Naive thymus-derived CD4-positive, alpha-beta T cell (primary cell): ENCODE measurements at regions not wholly inside any gene's neighbourhood (a gene's known extent, or its start where the extent isn't known, plus 50 kb on each side); places are given as distances from the start of the nearest gene placed in this dataset.
A peak's percentile ranks its signal among the peaks of the same experiment; 100 is the strongest.

Experiments
- ATAC-seq: fragments of 150-1000 bp; cut with Tn5 transposase; 2 replicates; pipeline ENCODE4 v1.10.0; 2021; ENCODE audit warnings: mild to moderate bottlenecking, moderate library complexity
- CTCF ChIA-PET: fragments of 350-600 bp; sonication (Branson Sonifier 250); formaldehyde crosslinking; loops from one replicate; lab custom pipeline; 2021; ENCODE audit warnings: antibody characterized with exemption; lab: Charles Lee
- POLR2A ChIA-PET: fragments of 350-600 bp; sonication (Branson Sonifier 250); formaldehyde crosslinking; loops from one replicate; lab custom pipeline; 2021; ENCODE audit warnings: antibody characterized with exemption, inconsistent platforms; lab: Charles Lee
- DNase-seq, 9 donors: peaks; one replicate each; pipeline versions ENCODE4 v3.0.0 to v3.0.0-alpha.2; 2020 to 2022; ENCODE audit warnings: mixed read lengths in 1 of 9
- H3K27ac ChIP-seq: one replicate; pipeline ENCODE4 v1.7.0; 2013; ENCODE audit warnings: mild to moderate bottlenecking, low read depth, low read length, moderate library complexity
- H3K27me3 ChIP-seq, 2 donors: one replicate each; pipeline ENCODE4 v1.7.0; 2013; ENCODE audit warnings: low read length in 2 of 2, mild to moderate bottlenecking in 2 of 2, moderate library complexity in 2 of 2; ENCODE audit not compliant: control insufficient read depth in 2 of 2, insufficient read depth in 2 of 2
- H3K36me3 ChIP-seq, 3 experiments: 1 replicate in 2 of 3; 2 replicates in 1 of 3; pipeline ENCODE4 v1.7.0; 2013; ENCODE audit warnings: low read length in 3 of 3, mild to moderate bottlenecking in 3 of 3, moderate library complexity in 1 of 3; ENCODE audit not compliant: insufficient read depth in 3 of 3, control insufficient read depth in 2 of 3
- H3K4me1 ChIP-seq, 2 donors: one replicate each; pipeline ENCODE4 v1.7.0; 2013; ENCODE audit warnings: low read length in 2 of 2, mild to moderate bottlenecking in 2 of 2, moderate library complexity in 1 of 2; ENCODE audit not compliant: control insufficient read depth in 2 of 2, insufficient read depth in 2 of 2
- H3K4me3 ChIP-seq: 2 replicates; pipeline ENCODE4 v1.7.0; 2013; ENCODE audit warnings: mild to moderate bottlenecking, low read length
- H3K9me3 ChIP-seq, 3 experiments: 1 replicate in 2 of 3; 2 replicates in 1 of 3; pipeline ENCODE4 v1.7.0; 2013; ENCODE audit warnings: low read length in 3 of 3; ENCODE audit not compliant: control insufficient read depth in 2 of 3
- H3K27ac Mint-ChIP-seq, 9 donors: one replicate each; pipeline ENCODE4 v1.8.0; 2020 to 2022; ENCODE audit warnings: mixed read lengths in 9 of 9, mild to moderate bottlenecking in 8 of 9, moderate library complexity in 5 of 9, inconsistent platforms in 2 of 9
- H3K27me3 Mint-ChIP-seq, 5 donors: one replicate each; pipeline ENCODE4 v1.8.0; 2021 to 2022; ENCODE audit warnings: mixed read lengths in 5 of 5, mild to moderate bottlenecking in 1 of 5
- H3K36me3 Mint-ChIP-seq, 5 donors: one replicate each; pipeline ENCODE4 v1.8.0; 2020 to 2022; ENCODE audit warnings: mixed read lengths in 5 of 5, mild to moderate bottlenecking in 3 of 5, inconsistent platforms in 1 of 5
- H3K4me1 Mint-ChIP-seq, 7 donors: one replicate each; pipeline ENCODE4 v1.8.0; 2020 to 2022; ENCODE audit warnings: mixed read lengths in 7 of 7, mild to moderate bottlenecking in 3 of 7, inconsistent platforms in 1 of 7
- H3K4me3 Mint-ChIP-seq, 10 donors: one replicate each; pipeline ENCODE4 v1.8.0; 2020 to 2022; ENCODE audit warnings: mild to moderate bottlenecking in 10 of 10, mixed read lengths in 10 of 10, moderate library complexity in 6 of 10, inconsistent platforms in 2 of 10
- H3K9me3 Mint-ChIP-seq, 11 donors: one replicate each; pipeline ENCODE4 v1.8.0; 2020 to 2022; ENCODE audit warnings: mixed read lengths in 11 of 11, mild to moderate bottlenecking in 4 of 11, inconsistent platforms in 1 of 11, moderate library complexity in 1 of 11
- intact Hi-C, 2 donors: fragments of 100-400 bp; cut with micrococcal nuclease; formaldehyde crosslinking; loops; one replicate each; pipeline ENCODE4 v1.15.1; 2023

DNA sequence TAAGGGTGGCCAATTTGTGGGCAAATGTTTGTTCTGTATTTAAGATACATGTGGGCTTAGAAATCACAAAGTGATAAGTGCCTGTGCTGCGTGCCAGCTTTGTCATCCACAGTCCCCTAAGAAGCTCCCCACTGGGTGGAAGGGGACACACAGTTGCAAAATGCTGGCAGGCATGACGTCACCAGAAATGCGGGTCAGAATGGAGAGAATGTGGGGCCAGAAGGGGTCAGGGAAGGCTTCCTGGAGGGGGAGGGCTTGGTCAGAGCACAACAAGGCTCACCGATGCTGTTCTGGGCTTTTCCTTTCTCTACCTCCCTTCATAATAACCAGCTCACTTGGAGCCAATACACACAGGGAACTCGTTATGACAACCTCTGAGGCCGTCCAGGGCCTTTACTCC is 207.3 kb downstream of the URI1 start:
- intact Hi-C loops = no loop called here
- H3K4me3 ChIP-seq = no peak overlapping the region
- no peak overlapping the region for H3K27ac ChIP-seq
- Mint-ChIP-seq H3K27me3 (peaks cover 0 to 12% (median 0%) of the 10 kb centered on the region in 5 donors), H3K4me1 (no peaks in the 10 kb centered on the region), H3K4me3 (no peak overlapping the region), H3K9me3 (peaks cover 0 to 2% (median 0%) of the 10 kb centered on the region in 11 donors), H3K36me3 (no peaks in the 10 kb centered on the region), H3K27ac (no peak overlapping the region)
- no peaks in the 10 kb centered on the region for H3K4me1 ChIP-seq
- H3K36me3 ChIP-seq = no peaks in the 10 kb centered on the region
- ChIA-PET CTCF (no interaction called here), POLR2A (no interaction called here)
- DNase-seq = no peak
- ATAC-seq = no peak
- no peaks in the 10 kb centered on the region for H3K9me3 ChIP-seq
- H3K27me3 ChIP-seq = no peaks in the 10 kb centered on the region

DNA sequence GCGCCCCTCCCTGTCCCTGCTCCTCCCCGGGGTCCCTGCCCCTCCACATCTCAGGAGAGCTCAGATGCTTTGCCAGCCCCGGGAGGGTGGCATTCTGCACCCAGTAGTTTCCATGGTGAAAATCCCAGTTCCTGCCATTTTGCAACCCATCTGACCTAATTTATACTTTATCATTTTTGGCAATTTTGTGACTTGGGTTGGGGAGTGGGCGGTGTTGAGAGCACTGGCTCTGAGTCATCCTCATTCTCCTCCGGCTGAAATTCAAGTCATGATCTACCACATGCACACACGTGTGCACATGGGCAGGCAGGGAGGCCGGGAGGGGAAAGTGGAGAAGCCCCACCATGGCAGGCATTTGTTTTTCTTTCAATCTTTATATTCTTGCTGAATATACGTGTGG is 208.6 kb downstream of the URI1 start:
- H3K4me1 ChIP-seq = no peaks in the 10 kb centered on the region
- Mint-ChIP-seq H3K4me1 (no peaks in the 10 kb centered on the region), H3K9me3 (no peaks in the 10 kb centered on the region), H3K27me3 (peaks cover 0 to 18% (median 5%) of the 10 kb centered on the region in 5 donors), H3K4me3 (no peak overlapping the region), H3K27ac (no peak overlapping the region), H3K36me3 (no peaks in the 10 kb centered on the region)
- H3K36me3 ChIP-seq = no peaks in the 10 kb centered on the region
- no peak overlapping the region for H3K4me3 ChIP-seq
- no peaks in the 10 kb centered on the region for H3K9me3 ChIP-seq
- intact Hi-C loops = no loop called here
- ChIA-PET CTCF (no interaction called here), POLR2A (no interaction called here)
- DNase-seq (no peak), ATAC-seq (no peak)
- no peaks in the 10 kb centered on the region for H3K27me3 ChIP-seq
- no peak overlapping the region for H3K27ac ChIP-seq

DNA sequence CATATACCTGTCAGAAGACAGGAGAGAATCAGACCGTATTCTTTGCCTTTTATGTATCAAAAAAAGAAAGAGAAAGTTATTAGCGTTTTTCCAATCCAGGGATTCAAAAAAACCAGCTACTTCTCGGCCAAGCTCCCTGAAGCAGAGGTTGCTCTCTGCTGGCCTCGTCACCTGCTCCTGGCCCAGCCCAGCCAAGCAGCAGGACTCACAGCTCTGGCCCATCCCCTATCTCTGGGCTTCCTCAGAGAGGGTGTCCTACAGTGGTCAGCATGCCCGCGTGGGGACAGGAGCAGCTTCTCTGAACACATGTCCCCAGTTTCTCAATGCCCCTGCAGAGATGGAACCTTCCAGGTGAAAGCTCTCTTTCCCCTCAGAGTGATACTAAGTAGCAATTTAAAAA is 209.0 kb downstream of the URI1 start:
- no peak overlapping the region for H3K4me3 ChIP-seq
- ChIA-PET CTCF (no interaction called here), POLR2A (no interaction called here)
- peak overlapping the region in 1 of 9 donors; percentile 63 for H3K27ac Mint-ChIP-seq
- H3K36me3 Mint-ChIP-seq = no peaks in the 10 kb centered on the region
- no peaks in the 10 kb centered on the region for H3K9me3 ChIP-seq
- ATAC-seq (no peak), DNase-seq (no peak)
- no peaks in the 10 kb centered on the region for H3K4me1 Mint-ChIP-seq
- H3K4me3 Mint-ChIP-seq = no peak overlapping the region
- H3K36me3 ChIP-seq = no peaks in the 10 kb centered on the region
- H3K27me3 ChIP-seq = no peaks in the 10 kb centered on the region
- H3K9me3 Mint-ChIP-seq = peaks cover 0 to under 1% (median 0%) of the 10 kb centered on the region in 11 donors
- peaks cover 0 to 19% (median 5%) of the 10 kb centered on the region in 5 donors for H3K27me3 Mint-ChIP-seq
- intact Hi-C loops = no loop called here
- no peaks in the 10 kb centered on the region for H3K4me1 ChIP-seq
- no peak overlapping the region for H3K27ac ChIP-seq

- Histone ChIP-seq H3K4me3 (no peak overlapping the region), H3K4me1 (no peaks in the 10 kb centered on the region), H3K27ac (no peak overlapping the region), H3K36me3 (no peaks in the 10 kb centered on the region), H3K9me3 (no peaks in the 10 kb centered on the region), H3K27me3 (no peaks in the 10 kb centered on the region)
- DNase-seq = no peak
- Mint-ChIP-seq H3K27me3 (peaks cover 0 to 22% (median 5%) of the 10 kb centered on the region in 5 donors), H3K36me3 (no peaks in the 10 kb centered on the region), H3K4me1 (no peaks in the 10 kb centered on the region), H3K4me3 (no peak overlapping the region), H3K27ac (no peak overlapping the region), H3K9me3 (peaks cover 0 to 3% (median 0%) of the 10 kb centered on the region in 11 donors)
- no peak for ATAC-seq
- ChIA-PET CTCF (no interaction called here), POLR2A (no interaction called here)
- intact Hi-C loops = no loop called here
Observed at GRCh38 chr19:30152510-30153291, 210.7 kb downstream of the URI1 start.

DNA sequence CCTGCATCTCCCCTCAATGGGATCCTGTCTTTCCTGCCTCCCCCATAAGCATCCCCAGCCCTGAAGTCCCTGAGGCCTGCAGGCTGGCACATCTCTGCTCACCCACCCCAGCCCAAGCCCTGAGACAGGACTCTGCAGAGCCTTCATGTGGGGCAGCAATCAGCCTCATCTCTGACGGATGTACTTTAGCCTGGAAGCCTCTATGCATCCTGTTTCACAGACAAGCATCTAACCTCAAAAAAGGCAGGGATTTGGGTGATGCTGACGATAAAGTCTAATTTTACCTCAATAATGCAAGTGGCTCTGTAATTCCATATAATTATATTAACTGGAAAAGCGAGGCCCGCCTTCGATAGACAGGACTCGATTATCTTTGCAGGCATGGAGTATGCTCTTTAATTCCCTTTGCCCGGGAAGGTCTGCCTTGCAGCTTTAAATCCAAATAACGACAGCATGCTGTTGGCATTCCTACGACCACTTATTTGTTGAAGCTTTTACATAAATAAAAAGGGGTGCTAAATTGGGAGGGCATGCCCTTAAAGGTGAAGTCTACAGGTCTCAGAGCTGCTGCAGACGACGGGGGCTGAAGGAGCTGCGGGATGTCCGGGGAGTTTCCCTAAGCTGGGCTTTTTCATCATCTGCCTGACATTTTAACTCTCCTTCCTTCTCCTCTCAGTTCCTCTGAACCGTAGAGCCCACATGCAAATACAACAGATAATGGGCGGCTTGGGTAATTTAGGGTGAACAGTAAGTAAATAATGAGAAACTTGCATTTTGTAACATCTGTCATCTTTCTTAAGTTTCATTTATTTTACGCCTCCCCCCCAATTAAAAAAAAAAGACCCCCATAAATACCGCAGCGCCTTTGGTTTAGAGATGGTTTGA is 211.5 kb downstream of the URI1 start:
- ChIA-PET CTCF (no interaction called here), POLR2A (no interaction called here)
- Mint-ChIP-seq H3K4me1 (no peaks in the 10 kb centered on the region), H3K9me3 (peaks cover 0 to 3% (median 0%) of the 10 kb centered on the region in 11 donors), H3K4me3 (no peak overlapping the region), H3K36me3 (no peaks in the 10 kb centered on the region), H3K27me3 (peaks cover 0 to 22% (median 5%) of the 10 kb centered on the region in 5 donors), H3K27ac (no peak overlapping the region)
- H3K36me3 ChIP-seq = no peaks in the 10 kb centered on the region
- no peaks in the 10 kb centered on the region for H3K4me1 ChIP-seq
- H3K4me3 ChIP-seq = no peak overlapping the region
- intact Hi-C loops = no loop called here
- DNase-seq (no peak), ATAC-seq (no peak)
- H3K9me3 ChIP-seq = no peaks in the 10 kb centered on the region
- no peaks in the 10 kb centered on the region for H3K27me3 ChIP-seq
- H3K27ac ChIP-seq = no peak overlapping the region

GRCh38 chr19:30154410-30154809 is 212.4 kb downstream of the URI1 start:
- DNase-seq = no peak
- H3K9me3 Mint-ChIP-seq = peaks cover 0 to 3% (median 0%) of the 10 kb centered on the region in 11 donors

More at GRCh38 chr19:30154410-30154809, 212.4 kb downstream of the URI1 start:
- no peaks in the 10 kb centered on the region for H3K4me1 ChIP-seq
- ChIA-PET CTCF (no interaction called here), POLR2A (no interaction called here)
- H3K36me3 ChIP-seq = no peaks in the 10 kb centered on the region
- no peak overlapping the region for H3K4me3 ChIP-seq
- H3K4me3 Mint-ChIP-seq = no peak overlapping the region
- no peaks in the 10 kb centered on the region for H3K36me3 Mint-ChIP-seq
- H3K4me1 Mint-ChIP-seq = no peaks in the 10 kb centered on the region
- peaks cover 0 to 22% (median 5%) of the 10 kb centered on the region in 5 donors for H3K27me3 Mint-ChIP-seq
- intact Hi-C loops = no loop called here
- no peak for ATAC-seq
- no peaks in the 10 kb centered on the region for H3K27me3 ChIP-seq
- no peak overlapping the region for H3K27ac Mint-ChIP-seq
- H3K9me3 ChIP-seq = no peaks in the 10 kb centered on the region
- no peak overlapping the region for H3K27ac ChIP-seq
